HG03439 (cell line): ENCODE measurements at regions not wholly inside any gene's neighbourhood (a gene's known extent, or its start where the extent isn't known, plus 50 kb on each side); places are given as distances from the start of the nearest gene placed in this dataset.
"Not testable (repeated sequence)": the region's sequence is repeated elsewhere in the genome, so short reads cannot be mapped to it uniquely, and the experiment has no call there.

Source experiments
- ATAC-seq: cut with Tn5 transposase; IDR thresholded peaks from one replicate; pipeline ENCODE4 v1.9.1; 2021; ENCODE audit warnings: mild to moderate bottlenecking, moderate library complexity; ENCODE audit not compliant: unreplicated experiment

- ATAC-seq = not testable (repeated sequence)
Measured at GRCh38 chr10:35776557-35776956, 134.5 kb upstream of the FZD8 start.

GRCh38 chr10:35774109-35774508 lies 132.0 kb upstream of the FZD8 start:
- ATAC-seq = no peak

- no peak for ATAC-seq
Measured at GRCh38 chr10:35770817-35771355, 128.8 kb upstream of the FZD8 start.

GRCh38 chr10:35769795-35770194 lies 127.7 kb upstream of the FZD8 start:
- no peak for ATAC-seq

GRCh38 chr10:35768731-35769130 lies 126.6 kb upstream of the FZD8 start:
- ATAC-seq = no peak

GRCh38 chr10:35768011-35768410 lies 125.9 kb upstream of the FZD8 start:
- no peak for ATAC-seq

- no peak for ATAC-seq
Measured at GRCh38 chr10:35765996-35766395, 123.9 kb upstream of the FZD8 start.

GRCh38 chr10:35765066-35765527 lies 123.0 kb upstream of the FZD8 start:
- no peak for ATAC-seq

GRCh38 chr10:35762311-35763030 lies 120.4 kb upstream of the FZD8 start:
- no peak for ATAC-seq

- ATAC-seq = no peak
Measured at GRCh38 chr10:35758076-35758475, 116.0 kb upstream of the FZD8 start.

- ATAC-seq = no peak
Measured at GRCh38 chr10:35754519-35754918, 112.4 kb upstream of the FZD8 start.

- no peak for ATAC-seq
Measured at GRCh38 chr10:35752469-35753461, 110.7 kb upstream of the FZD8 start.

- ATAC-seq = no peak
Measured at GRCh38 chr10:35751347-35751746, 109.3 kb upstream of the FZD8 start.

GRCh38 chr10:35749230-35749629 lies 107.1 kb upstream of the FZD8 start:
- ATAC-seq = no peak

- ATAC-seq = no peak
Measured at GRCh38 chr10:35745617-35746403, 103.7 kb upstream of the FZD8 start.

GRCh38 chr10:35743851-35744250 lies 101.8 kb upstream of the FZD8 start:
- no peak for ATAC-seq

GRCh38 chr10:35743351-35743750 lies 101.3 kb upstream of the FZD8 start:
- no peak for ATAC-seq

- ATAC-seq = no peak
Measured at GRCh38 chr10:35739998-35740397, 97.9 kb upstream of the FZD8 start.

- no peak for ATAC-seq
Measured at GRCh38 chr10:35735412-35735811, 93.3 kb upstream of the FZD8 start.

GRCh38 chr10:35731828-35732227 lies 89.7 kb upstream of the FZD8 start:
- no peak for ATAC-seq

GRCh38 chr10:35728341-35728740 lies 86.2 kb upstream of the FZD8 start:
- no peak for ATAC-seq
